ENCODE measurements at regions not wholly inside any gene's neighbourhood (a gene's known extent, or its start where the extent isn't known, plus 50 kb on each side); places are given as distances from the start of the nearest gene placed in this dataset.

- no peak for DNase-seq
Measured at GRCh38 chr1:54497338-54497737, 50.7 kb upstream of the ACOT11 start.

GRCh38 chr1:54495954-54496353, 52.1 kb upstream of the ACOT11 start:
- no peak for DNase-seq

- no peak for DNase-seq
Measured at GRCh38 chr1:54493608-54494007, 54.4 kb upstream of the ACOT11 start.

- DNase-seq, result no peak
Measured at GRCh38 chr1:54490361-54491248, 57.4 kb upstream of the ACOT11 start.

GRCh38 chr1:54489627-54490250, 58.3 kb upstream of the ACOT11 start:
- DNase-seq, result peak; percentile 37

GRCh38 chr1:54488779-54489626, 59.0 kb upstream of the ACOT11 start:
- peak; percentile 84 for DNase-seq

GRCh38 chr1:54488065-54488750, 59.8 kb upstream of the ACOT11 start:
- DNase-seq, result peak; percentile 82

- DNase-seq, result no peak
Measured at GRCh38 chr1:54487571-54488050, 60.4 kb upstream of the ACOT11 start.

GRCh38 chr1:54486907-54487306, 61.1 kb upstream of the ACOT11 start:
- no peak for DNase-seq

GRCh38 chr1:54485416-54485815, 62.6 kb upstream of the ACOT11 start:
- no peak for DNase-seq

- no peak for DNase-seq
Measured at GRCh38 chr1:54483875-54484437, 64.1 kb upstream of the ACOT11 start.

- no peak for DNase-seq
Measured at GRCh38 chr1:54481201-54481884, 66.7 kb upstream of the ACOT11 start.

- no peak for DNase-seq
Measured at GRCh38 chr1:54480525-54480848, 67.5 kb upstream of the ACOT11 start.

GRCh38 chr1:54479841-54480524, 68.0 kb upstream of the ACOT11 start:
- no peak for DNase-seq

- DNase-seq, result no peak
Measured at GRCh38 chr1:54479251-54479650, 68.8 kb upstream of the ACOT11 start.

- no peak for DNase-seq
Measured at GRCh38 chr1:54477153-54477561, 70.9 kb upstream of the ACOT11 start.

GRCh38 chr1:54476530-54477109, 70.4 kb upstream of the SSBP3 start:
- no peak for DNase-seq

GRCh38 chr1:54475946-54476516, 69.8 kb upstream of the SSBP3 start:
- DNase-seq, result no peak

- DNase-seq, result peak; percentile 61
Measured at GRCh38 chr1:54475357-54475881, 69.2 kb upstream of the SSBP3 start.

Measured in activated T-cell treated with anti-CD3 and anti-CD28 coated beads, Interleukin-2, amount 50 U/mL, for 1 hour (primary cell).